ENCODE measurements at regions not wholly inside any gene's neighbourhood (a gene's known extent, or its start where the extent isn't known, plus 50 kb on each side); places are given as distances from the start of the nearest gene placed in this dataset.

DNA sequence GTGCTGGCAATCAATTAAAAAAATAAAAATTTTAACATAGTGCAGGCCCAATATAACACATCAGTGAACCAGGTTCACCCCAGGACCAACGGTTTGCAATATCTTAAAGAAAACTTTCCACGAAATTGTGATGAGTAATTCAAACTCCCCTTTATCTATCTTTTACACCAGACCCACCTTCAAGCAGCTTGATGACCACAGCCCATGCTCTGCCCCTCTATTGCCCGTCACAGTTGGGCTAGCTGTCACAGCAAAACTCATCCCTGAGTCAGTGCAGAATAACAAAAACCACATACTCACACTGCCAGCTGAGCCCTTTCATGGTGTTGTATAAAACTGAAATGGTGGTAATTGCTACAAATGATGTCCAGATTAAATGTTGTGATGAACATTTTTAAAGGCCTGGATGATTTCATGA, 112.5 kb upstream of the CREB1 start:
- H3K27me3 ChIP-seq (ENCODE audit: low read length): no peaks in the 10 kb centered on the region; the same call in 1 of the 2 replicates
- H3K27ac ChIP-seq (ENCODE audit: low read depth, low read length): no peak overlapping the region
- no peak overlapping the region for H3K4me2 ChIP-seq (ENCODE audit: low read depth, low read length, poor library complexity, severe bottlenecking)
- H3K4me3 ChIP-seq (ENCODE audit: insufficient read depth, low read length, poor library complexity, severe bottlenecking): no peak overlapping the region
- no peak overlapping the region for H2AFZ ChIP-seq (ENCODE audit: low read depth, low read length, severe bottlenecking)
- H3F3A ChIP-seq (ENCODE audit: insufficient read depth): no peaks in the 10 kb centered on the region
- H3K79me2 ChIP-seq (ENCODE audit: insufficient read depth, low read length): no peaks in the 10 kb centered on the region
- H4K20me1 ChIP-seq (ENCODE audit: low read depth, low read length): no peaks in the 10 kb centered on the region
- no peak overlapping the region for H3K9ac ChIP-seq (ENCODE audit: low read length)
- H3K36me3 ChIP-seq (ENCODE audit: low read length): no peaks in the 10 kb centered on the region
- H3K9me2 ChIP-seq (replicated peaks; ENCODE audit: insufficient read depth, low read length): no peaks in the 10 kb centered on the region
- no peaks in the 10 kb centered on the region for H3K9me3 ChIP-seq (ENCODE audit: insufficient read depth, low read length)
- no peak for TF ChIP-seq EZH2phosphoT487 (conservative IDR thresholded peaks at IDR 0.05; ENCODE audit: low read length)

- Histone ChIP-seq H3K27me3 (ENCODE audit: low read length) (no peaks in the 10 kb centered on the region; the same call in 1 of the 2 replicates), H3K36me3 (ENCODE audit: low read length) (no peaks in the 10 kb centered on the region), H3K27ac (ENCODE audit: low read depth, low read length) (no peak overlapping the region), H3K9me2 (replicated peaks; ENCODE audit: insufficient read depth, low read length) (no peaks in the 10 kb centered on the region), H3K4me3 (ENCODE audit: insufficient read depth, low read length, poor library complexity, severe bottlenecking) (no peak overlapping the region), H3K4me2 (ENCODE audit: low read depth, low read length, poor library complexity, severe bottlenecking) (no peak overlapping the region), H2AFZ (ENCODE audit: low read depth, low read length, severe bottlenecking) (no peak overlapping the region), H3K9me3 (ENCODE audit: insufficient read depth, low read length) (no peaks in the 10 kb centered on the region), H3K9ac (ENCODE audit: low read length) (no peak overlapping the region), H3K79me2 (ENCODE audit: insufficient read depth, low read length) (no peaks in the 10 kb centered on the region), H3F3A (ENCODE audit: insufficient read depth) (no peaks in the 10 kb centered on the region), H4K20me1 (ENCODE audit: low read depth, low read length) (no peaks in the 10 kb centered on the region)
- TF ChIP-seq EZH2phosphoT487 (conservative IDR thresholded peaks at IDR 0.05; ENCODE audit: low read length) (no peak), CTCF (IDR thresholded peaks at IDR 0.05; ENCODE audit: insufficient read depth, low read length, poor library complexity, severe bottlenecking) (no peak)
Observed at GRCh38 chr2:207418419-207418818, 111.3 kb upstream of the CREB1 start.

- Histone ChIP-seq H3F3A (ENCODE audit: insufficient read depth) (no peaks in the 10 kb centered on the region), H3K4me3 (ENCODE audit: insufficient read depth, low read length, poor library complexity, severe bottlenecking) (no peak overlapping the region), H3K27ac (ENCODE audit: low read depth, low read length) (no peak overlapping the region), H3K27me3 (ENCODE audit: low read length) (no peaks in the 10 kb centered on the region; the same call in 1 of the 2 replicates), H3K9me2 (replicated peaks; ENCODE audit: insufficient read depth, low read length) (no peaks in the 10 kb centered on the region), H3K79me2 (ENCODE audit: insufficient read depth, low read length) (no peaks in the 10 kb centered on the region), H3K36me3 (ENCODE audit: low read length) (no peaks in the 10 kb centered on the region), H3K9me3 (ENCODE audit: insufficient read depth, low read length) (no peaks in the 10 kb centered on the region), H3K9ac (ENCODE audit: low read length) (no peak overlapping the region), H2AFZ (ENCODE audit: low read depth, low read length, severe bottlenecking) (no peak overlapping the region), H4K20me1 (ENCODE audit: low read depth, low read length) (no peaks in the 10 kb centered on the region), H3K4me2 (ENCODE audit: low read depth, low read length, poor library complexity, severe bottlenecking) (no peak overlapping the region)
- TF ChIP-seq EZH2phosphoT487 (conservative IDR thresholded peaks at IDR 0.05; ENCODE audit: low read length) (no peak), CTCF (IDR thresholded peaks at IDR 0.05; ENCODE audit: insufficient read depth, low read length, poor library complexity, severe bottlenecking) (no peak)
Observed at GRCh38 chr2:207419331-207419730, 110.4 kb upstream of the CREB1 start.

- Histone ChIP-seq H4K20me1 (ENCODE audit: low read depth, low read length) (no peaks in the 10 kb centered on the region), H3K9ac (ENCODE audit: low read length) (no peak overlapping the region), H3K4me3 (ENCODE audit: insufficient read depth, low read length, poor library complexity, severe bottlenecking) (no peak overlapping the region), H3K27ac (ENCODE audit: low read depth, low read length) (no peak overlapping the region), H3K9me2 (replicated peaks; ENCODE audit: insufficient read depth, low read length) (no peaks in the 10 kb centered on the region), H3K9me3 (ENCODE audit: insufficient read depth, low read length) (no peaks in the 10 kb centered on the region), H3K36me3 (ENCODE audit: low read length) (no peaks in the 10 kb centered on the region), H3K4me2 (ENCODE audit: low read depth, low read length, poor library complexity, severe bottlenecking) (no peak overlapping the region), H3K27me3 (ENCODE audit: low read length) (no peaks in the 10 kb centered on the region), H3K79me2 (ENCODE audit: insufficient read depth, low read length) (no peaks in the 10 kb centered on the region), H3F3A (ENCODE audit: insufficient read depth) (no peaks in the 10 kb centered on the region), H2AFZ (ENCODE audit: low read depth, low read length, severe bottlenecking) (no peak overlapping the region)
- TF ChIP-seq CTCF (IDR thresholded peaks at IDR 0.05; ENCODE audit: insufficient read depth, low read length, poor library complexity, severe bottlenecking) (no peak), EZH2phosphoT487 (conservative IDR thresholded peaks at IDR 0.05; ENCODE audit: low read length) (no peak)
Observed at GRCh38 chr2:207421671-207422070, 108.1 kb upstream of the CREB1 start.

Data from SU-DHL-6 (cell line).